IMR-90 (cell line): ENCODE measurements at regions not wholly inside any gene's neighbourhood (a gene's known extent, or its start where the extent isn't known, plus 50 kb on each side); places are given as distances from the start of the nearest gene placed in this dataset.

ENCODE experiments used
- ATAC-seq: fragments of 200-7000 bp; cut with Tn5 transposase; 2 replicates; pipeline ENCODE4 v1.9.1; 2020; ENCODE audit warnings: low read depth, mild to moderate bottlenecking, moderate library complexity
- BruUV-seq: library from RNA; stranded (reverse); fragments of 400-500 nt; replicated peaks from 2 replicates; lab custom pipeline; 2021; lab: Mats Ljungman, UMichigan
- CTCF ChIA-PET: fragments of 300-600 bp; formaldehyde crosslinking; extraction: SDS; loops from one replicate; lab custom pipeline; 2021; ENCODE audit warnings: antibody characterized with exemption; lab: Yijun Ruan, JAX
- POLR2A ChIA-PET: fragments of 300-600 bp; sonication (Branson Sonifier 250); formaldehyde crosslinking; loops from one replicate; lab custom pipeline; 2022; ENCODE audit warnings: antibody characterized with exemption; ENCODE audit not compliant: unreplicated experiment; lab: Charles Lee
- DNase-seq: peaks from one replicate; pipeline ENCODE4 v3.0.0; 2013
- H2AFZ ChIP-seq: replicated peaks from 2 replicates; pipeline ENCODE3; 2013; ENCODE audit warnings: low read length, mild to moderate bottlenecking; ENCODE audit not compliant: poor library complexity
- H2AK5ac ChIP-seq: 2 replicates; pipeline ENCODE4 v1.6.1; 2013; ENCODE audit warnings: low read depth, low read length, inconsistent platforms
- H2AK9ac ChIP-seq: replicated peaks from 2 replicates; pipeline ENCODE3; 2013; ENCODE audit warnings: mild to moderate bottlenecking, low read depth, low read length, moderate library complexity; ENCODE audit not compliant: poor library complexity
- H2BK120ac ChIP-seq: 2 replicates; pipeline ENCODE4 v1.6.1; 2013; ENCODE audit warnings: low read depth, low read length, inconsistent platforms
- H2BK15ac ChIP-seq: 3 replicates; pipeline ENCODE4 v1.6.1; 2013; ENCODE audit warnings: low read depth, low read length, inconsistent platforms
- H2BK20ac ChIP-seq: 2 replicates; pipeline ENCODE4 v1.6.1; 2013; ENCODE audit warnings: low read depth, mild to moderate bottlenecking, inconsistent platforms, low read length, moderate library complexity
- H2BK5ac ChIP-seq: 2 replicates; pipeline ENCODE4 v1.6.1; 2013; ENCODE audit warnings: mild to moderate bottlenecking, low read depth, low read length, inconsistent platforms; ENCODE audit not compliant: poor library complexity, severe bottlenecking
- H3K14ac ChIP-seq: replicated peaks from 2 replicates; pipeline ENCODE4 v1.6.1; 2013; ENCODE audit warnings: low read depth, low read length, inconsistent platforms
- H3K18ac ChIP-seq: 2 replicates; pipeline ENCODE4 v1.6.1; 2013; ENCODE audit warnings: low read depth, low read length, control low read depth
- H3K23ac ChIP-seq: 2 replicates; pipeline ENCODE4 v1.6.1; 2013; ENCODE audit warnings: low read depth, low read length, inconsistent platforms
- H3K27ac ChIP-seq: 2 replicates; pipeline ENCODE4 v1.5.1; 2013; ENCODE audit warnings: mild to moderate bottlenecking, control low read depth, low read length; ENCODE audit not compliant: insufficient read depth
- H3K27me3 ChIP-seq: 2 replicates; pipeline ENCODE4 v1.6.1; 2013; ENCODE audit warnings: low read length; ENCODE audit not compliant: control insufficient read depth, insufficient read depth
- H3K36me3 ChIP-seq: 2 replicates; pipeline ENCODE4 v1.6.1; 2013; ENCODE audit warnings: low read length, mixed read lengths; ENCODE audit not compliant: control insufficient read depth, insufficient read depth
- H3K4ac ChIP-seq: 2 replicates; pipeline ENCODE4 v1.6.1; 2013; ENCODE audit warnings: low read depth, low read length, inconsistent platforms
- H3K4me1 ChIP-seq: 2 replicates; pipeline ENCODE4 v1.6.1; 2013; ENCODE audit warnings: low read length, mixed read lengths; ENCODE audit not compliant: control insufficient read depth, insufficient read depth
- H3K4me2 ChIP-seq: 2 replicates; pipeline ENCODE4 v1.6.1; 2013; ENCODE audit warnings: low read depth, mild to moderate bottlenecking, control low read depth, low read length, moderate library complexity
- H3K4me3 ChIP-seq: 2 replicates; pipeline ENCODE4 v1.5.1; 2013; ENCODE audit warnings: low read depth, mild to moderate bottlenecking, control low read depth, low read length, moderate library complexity; ENCODE audit not compliant: insufficient read depth
- H3K56ac ChIP-seq: 2 replicates; pipeline ENCODE4 v1.6.1; 2013; ENCODE audit warnings: low read length, inconsistent platforms; ENCODE audit not compliant: insufficient read depth; ENCODE audit errors: extremely low read depth
- H3K79me1 ChIP-seq, 2 experiments: 2 replicates each; pipeline ENCODE4 v1.6.1; 2013; ENCODE audit warnings: low read length in 2 of 2, inconsistent platforms in 1 of 2, low read depth in 1 of 2
- H3K9ac ChIP-seq: 2 replicates; pipeline ENCODE4 v1.6.1; 2013; ENCODE audit warnings: low read depth, low read length, control low read depth
- H3K9me1 ChIP-seq: 2 replicates; pipeline ENCODE4 v1.6.1; 2013; ENCODE audit warnings: low read length, inconsistent platforms; ENCODE audit not compliant: insufficient read depth
- H3K9me3 ChIP-seq: 2 replicates; pipeline ENCODE4 v1.6.1; 2013; ENCODE audit warnings: low read length; ENCODE audit not compliant: control insufficient read depth, insufficient read depth
- H4K20me1 ChIP-seq: 2 replicates; pipeline ENCODE4 v1.6.1; 2013; ENCODE audit warnings: low read length, inconsistent platforms; ENCODE audit not compliant: insufficient read depth
- H4K5ac ChIP-seq: 2 replicates; pipeline ENCODE4 v1.6.1; 2013; ENCODE audit warnings: mild to moderate bottlenecking, low read depth, low read length, control low read depth
- H4K8ac ChIP-seq, 2 experiments: 2 replicates each; pipeline ENCODE4 v1.6.1; 2013; ENCODE audit warnings: low read depth in 2 of 2, low read length in 2 of 2, control low read depth in 1 of 2, inconsistent platforms in 1 of 2
- H4K91ac ChIP-seq: 2 replicates; pipeline ENCODE4 v1.6.1; 2013; ENCODE audit warnings: low read depth, low read length, inconsistent platforms; ENCODE audit not compliant: insufficient read depth
- BHLHE40 ChIP-seq: fragments of 150-350 bp; IDR thresholded peaks from 2 replicates; pipeline ENCODE4 v1.6.1; 2016; ENCODE audit warnings: mild to moderate bottlenecking, low read depth, low read length
- CEBPB ChIP-seq: IDR thresholded peaks from 2 replicates; pipeline ENCODE4 v1.6.1; 2012; ENCODE audit warnings: low read depth, low read length, improper control_type of control experiment
- CHD1 ChIP-seq: IDR thresholded peaks from 2 replicates; pipeline ENCODE4 v1.6.1; 2012; ENCODE audit warnings: low read depth, low read length, improper control_type of control experiment
- CTCF ChIP-seq: conservative IDR thresholded peaks from 2 replicates; pipeline ENCODE4 v1.5.1; 2012; ENCODE audit warnings: mild to moderate bottlenecking, low read depth, low read length, improper control_type of control experiment
- ELK1 ChIP-seq: fragments of 150-350 bp; IDR thresholded peaks from 2 replicates; pipeline ENCODE4 v1.6.1; 2016; ENCODE audit warnings: low read depth, mild to moderate bottlenecking, low read length, moderate library complexity, borderline replicate concordance
- FOS ChIP-seq: fragments of 150-350 bp; IDR thresholded peaks from 2 replicates; pipeline ENCODE4 v1.6.1; 2016; ENCODE audit warnings: low read depth, low read length
- MAFK ChIP-seq: IDR thresholded peaks from 2 replicates; pipeline ENCODE4 v1.6.1; 2012; ENCODE audit warnings: low read depth, low read length, improper control_type of control experiment
- MAZ ChIP-seq: IDR thresholded peaks from 2 replicates; pipeline ENCODE4 v1.6.1; 2012; ENCODE audit warnings: low read depth, mild to moderate bottlenecking, low read length, improper control_type of control experiment, moderate library complexity, borderline replicate concordance
- MXI1 ChIP-seq: IDR thresholded peaks from 2 replicates; pipeline ENCODE4 v1.6.1; 2012; ENCODE audit warnings: low read depth, mild to moderate bottlenecking, low read length, moderate library complexity, borderline replicate concordance
- NFE2L2 ChIP-seq: fragments of 150-350 bp; IDR thresholded peaks from 2 replicates; pipeline ENCODE4 v1.6.1; 2016; ENCODE audit warnings: low read depth, mild to moderate bottlenecking, low read length
- POLR2A ChIP-seq: IDR thresholded peaks from 2 replicates; pipeline ENCODE4 v1.6.1; 2012; ENCODE audit warnings: mild to moderate bottlenecking, low read depth, low read length
- RAD21 ChIP-seq: IDR thresholded peaks from 2 replicates; pipeline ENCODE4 v1.6.1; 2012; ENCODE audit warnings: low read length, improper control_type of control experiment
- RCOR1 ChIP-seq: IDR thresholded peaks from 2 replicates; pipeline ENCODE4 v1.6.1; 2012; ENCODE audit warnings: mild to moderate bottlenecking, low read length, improper control_type of control experiment; ENCODE audit not compliant: insufficient replicate concordance
- RFX5 ChIP-seq: IDR thresholded peaks from 2 replicates; pipeline ENCODE4 v1.8.0; 2012; ENCODE audit warnings: low read depth, mild to moderate bottlenecking, low read length, moderate library complexity
- SMC3 ChIP-seq: fragments of 150-350 bp; IDR thresholded peaks from 2 replicates; pipeline ENCODE4 v1.6.1; 2016; ENCODE audit warnings: low read depth, mild to moderate bottlenecking, antibody characterized with exemption, low read length, moderate library complexity
- USF2 ChIP-seq: fragments of 150-350 bp; IDR thresholded peaks from 2 replicates; pipeline ENCODE4 v1.6.1; 2017; ENCODE audit warnings: mild to moderate bottlenecking, antibody characterized with exemption, low read length, low read depth
- WGBS, 2 experiments: methylation state at CpG; one replicate each; pipeline versions ENCODE4 v1.1.5 to v1.1.7; 2013; ENCODE audit warnings: missing lambda C conversion rate in 2 of 2; ENCODE audit not compliant: insufficient read length in 1 of 2; ENCODE audit errors: extremely low coverage in 2 of 2; 5-methylcytosine and 5-hydroxymethylcytosine counted together
- dilution Hi-C: fragments of 300-500 bp; cut with HindIII; formaldehyde crosslinking; loops from one replicate; pipeline ENCODE4 v1.14.3; 2018; ENCODE audit warnings: low sequenced_read_pairs; ENCODE audit not compliant: unreplicated experiment
- in situ Hi-C: fragments of 300-500 bp; cut with MboI; formaldehyde crosslinking; loops from 3 replicates; pipeline ENCODE4 v1.14.3; 2019; ENCODE audit warnings: low sequenced_read_pairs, inconsistent platforms, mixed read lengths
- intact Hi-C: fragments of 100-400 bp; cut with micrococcal nuclease; formaldehyde crosslinking; loops from 2 replicates; pipeline ENCODE4 v1.10.0; 2022

DNA sequence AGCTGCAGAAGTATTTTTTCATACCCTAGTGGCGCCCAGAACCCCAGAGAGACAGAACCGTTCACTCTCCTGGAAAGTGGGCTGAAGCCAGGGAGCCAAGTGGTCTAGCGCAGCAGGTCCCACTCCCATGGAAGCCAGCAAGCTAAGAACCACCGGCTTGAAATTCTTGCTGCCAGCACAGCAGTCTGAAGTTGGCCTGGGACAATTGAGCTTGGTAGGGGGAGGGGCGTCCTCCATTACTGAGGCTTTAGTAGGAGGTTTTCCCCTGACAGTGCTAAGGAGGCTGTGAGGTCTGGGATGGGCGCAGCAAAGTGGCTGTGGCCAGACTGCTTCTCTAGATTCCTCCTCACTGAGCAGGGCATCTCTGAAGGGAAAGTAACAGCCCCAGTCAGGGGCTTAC is 84.5 kb upstream of the ATXN3L start:
- Histone ChIP-seq H4K20me1 (no peaks in the 10 kb centered on the region), H3K27ac (no peak overlapping the region), H3K9me1 (no peaks in the 10 kb centered on the region), H3K27me3 (no peaks in the 10 kb centered on the region; the same call in 1 of the 2 replicates), H2AK5ac (no peak overlapping the region), H3K56ac (no peak overlapping the region), H3K9me3 (no peaks in the 10 kb centered on the region), H2BK5ac (no peak overlapping the region), H4K8ac (no peak overlapping the region), H2BK15ac (no peak overlapping the region), H2AFZ (no peak overlapping the region), H3K23ac (no peak overlapping the region), H3K4me3 (no peak overlapping the region), H2AK9ac (no peak overlapping the region), H3K9ac (no peak overlapping the region), H3K79me1 (no peaks in the 10 kb centered on the region), H3K4me2 (no peak overlapping the region), H3K36me3 (no peaks in the 10 kb centered on the region), H2BK120ac (no peak overlapping the region), H4K91ac (no peak overlapping the region), H3K18ac (no peak overlapping the region), H3K4me1 (0 out of 2 replicates have a peak, but pooled peaks cover 1% of the 10 kb centered on the region), H3K4ac (no peak overlapping the region), H2BK20ac (no peak overlapping the region), H3K14ac (no peak overlapping the region), H4K5ac (no peak overlapping the region)
- WGBS, 2 experiments = 58% methylated on average over 2 of the region's 6 CpGs; no CpG with 5 or more reads in 1 of the 2 experiments
- DNase-seq (no peak), ATAC-seq (no peak)
- in situ Hi-C loops = no loop called here
- no TSS peak for BruUV-seq
- POLR2A ChIA-PET = no interaction called here
- TF ChIP-seq NFE2L2 (no peak), FOS (no peak), SMC3 (no peak), MXI1 (no peak), MAZ (no peak), CEBPB (no peak), CHD1 (no peak), RFX5 (no peak), BHLHE40 (no peak), USF2 (no peak), ELK1 (no peak), POLR2A (no peak), RCOR1 (no peak), RAD21 (no peak), CTCF (no peak), MAFK (no peak)
- intact Hi-C loops = no loop called here
- CTCF ChIA-PET = no interaction called here
- dilution Hi-C loops = no loop called here
